ENCODE measurements at regions not wholly inside any gene's neighbourhood (a gene's known extent, or its start where the extent isn't known, plus 50 kb on each side); places are given as distances from the start of the nearest gene placed in this dataset.
"Not testable (repeated sequence)": the region's sequence is repeated elsewhere in the genome, so short reads cannot be mapped to it uniquely, and the experiment has no call there.

- no peak overlapping the region for H3K27ac Mint-ChIP-seq
- ChIA-PET CTCF (no interaction called here), POLR2A (no interaction called here)
- intact Hi-C loops (cut with micrococcal nuclease): no loop called here
- no peak for ATAC-seq (ENCODE audit: low read depth)
- TF ChIP-seq CTCF (IDR thresholded peaks at IDR 0.05): no peak
- no peaks in the 10 kb centered on the region for H3K27me3 Mint-ChIP-seq
- H3K4me3 Mint-ChIP-seq: no peak overlapping the region
- H3K9me3 Mint-ChIP-seq: peaks cover 12% of the 10 kb centered on the region
- no peaks in the 10 kb centered on the region for H3K36me3 Mint-ChIP-seq (ENCODE audit: low read depth)
- no peak for DNase-seq
- no peaks in the 10 kb centered on the region for H3K4me1 Mint-ChIP-seq
Observed at GRCh38 chr19:28351761-28352160, 861.2 kb downstream of the UQCRFS1 start.

- H3K4me3 Mint-ChIP-seq; H3K27me3 Mint-ChIP-seq; H3K27ac Mint-ChIP-seq; H3K36me3 Mint-ChIP-seq (ENCODE audit: low read depth); intact Hi-C loops (cut with micrococcal nuclease); ATAC-seq (ENCODE audit: low read depth); POLR2A ChIA-PET; CTCF ChIA-PET; H3K4me1 Mint-ChIP-seq; DNase-seq: not testable (repeated sequence)
- H3K9me3 Mint-ChIP-seq: peaks cover 12% of the 10 kb centered on the region
Observed at GRCh38 chr19:28351321-28351720, 861.6 kb downstream of the UQCRFS1 start.

GRCh38 chr19:28350673-28351072 lies 862.3 kb downstream of the UQCRFS1 start:
- H3K27ac Mint-ChIP-seq: no peak overlapping the region
- intact Hi-C loops (cut with micrococcal nuclease): no loop called here
- ATAC-seq (ENCODE audit: low read depth) (no peak), DNase-seq (no peak)
- POLR2A ChIA-PET: no interaction called here
- TF ChIP-seq CTCF (IDR thresholded peaks at IDR 0.05): no peak
- no peak overlapping the region for H3K4me3 Mint-ChIP-seq
- H3K9me3 Mint-ChIP-seq: peaks cover 12% of the 10 kb centered on the region
- CTCF ChIA-PET: no interaction called here
- H3K36me3 Mint-ChIP-seq (ENCODE audit: low read depth): no peaks in the 10 kb centered on the region
- no peaks in the 10 kb centered on the region for H3K27me3 Mint-ChIP-seq
- H3K4me1 Mint-ChIP-seq: no peaks in the 10 kb centered on the region

GRCh38 chr19:28350037-28350436 lies 862.9 kb downstream of the UQCRFS1 start:
- ChIA-PET POLR2A (no interaction called here), CTCF (no interaction called here)
- Mint-ChIP-seq H3K27ac (no peak overlapping the region), H3K4me3 (no peak overlapping the region), H3K27me3 (no peaks in the 10 kb centered on the region), H3K36me3 (ENCODE audit: low read depth) (no peaks in the 10 kb centered on the region), H3K4me1 (no peaks in the 10 kb centered on the region), H3K9me3 (peaks cover 12% of the 10 kb centered on the region)
- DNase-seq: no peak
- no peak for ATAC-seq (ENCODE audit: low read depth)
- TF ChIP-seq CTCF (IDR thresholded peaks at IDR 0.05): no peak
- intact Hi-C loops (cut with micrococcal nuclease): no loop called here

- intact Hi-C loops (cut with micrococcal nuclease): no loop called here
- POLR2A ChIA-PET: no interaction called here
- peaks cover 12% of the 10 kb centered on the region for H3K9me3 Mint-ChIP-seq
- no peak overlapping the region for H3K4me3 Mint-ChIP-seq
- DNase-seq (no peak), ATAC-seq (ENCODE audit: low read depth) (no peak)
- CTCF ChIA-PET: no interaction called here
- H3K36me3 Mint-ChIP-seq (ENCODE audit: low read depth): no peaks in the 10 kb centered on the region
- TF ChIP-seq CTCF (IDR thresholded peaks at IDR 0.05): no peak
- no peaks in the 10 kb centered on the region for H3K4me1 Mint-ChIP-seq
- no peaks in the 10 kb centered on the region for H3K27me3 Mint-ChIP-seq
- H3K27ac Mint-ChIP-seq: no peak overlapping the region
Observed at GRCh38 chr19:28349604-28350003, 863.3 kb downstream of the UQCRFS1 start.

GRCh38 chr19:28345811-28346210 lies 867.1 kb downstream of the UQCRFS1 start:
- H3K4me1 Mint-ChIP-seq: no peaks in the 10 kb centered on the region
- CTCF ChIA-PET: no interaction called here
- intact Hi-C loops (cut with micrococcal nuclease): no loop called here
- no peak overlapping the region for H3K27ac Mint-ChIP-seq
- TF ChIP-seq CTCF (IDR thresholded peaks at IDR 0.05): no peak
- H3K9me3 Mint-ChIP-seq: peaks cover 7% of the 10 kb centered on the region
- no peak overlapping the region for H3K4me3 Mint-ChIP-seq
- no peaks in the 10 kb centered on the region for H3K27me3 Mint-ChIP-seq
- H3K36me3 Mint-ChIP-seq (ENCODE audit: low read depth): no peaks in the 10 kb centered on the region
- no peak for DNase-seq
- no peak for ATAC-seq (ENCODE audit: low read depth)
- POLR2A ChIA-PET: interaction anchor here (0.7 kb wide), 1 partner anchor 138 kb away, joined by 3 read pairs; no protein-coding TSS in a partner anchor
